SKM-1 treated with dmso at 0.1 percent for 144 hours (cell line): ENCODE measurements at regions not wholly inside any gene's neighbourhood (a gene's known extent, or its start where the extent isn't known, plus 50 kb on each side); places are given as distances from the start of the nearest gene placed in this dataset.
"Not testable (repeated sequence)": the region's sequence is repeated elsewhere in the genome, so short reads cannot be mapped to it uniquely, and the experiment has no call there.

Source experiments
- DNase-seq: peaks from one replicate; lab custom pipeline; 2025; ENCODE audit not compliant: unreplicated experiment; lab: John Stamatoyannopoulos, UW

GRCh38 chrX:45615591-45615990 is 414.9 kb upstream of the DIPK2B start:
- DNase-seq, result not testable (repeated sequence)

GRCh38 chrX:45614853-45615252 is 414.2 kb upstream of the DIPK2B start:
- DNase-seq, result no peak

- DNase-seq, result no peak
Measured at GRCh38 chrX:45602151-45602550, 401.5 kb upstream of the DIPK2B start.

GRCh38 chrX:45601052-45601451 is 400.4 kb upstream of the DIPK2B start:
- no peak for DNase-seq

- no peak for DNase-seq
Measured at GRCh38 chrX:45598861-45599260, 398.2 kb upstream of the DIPK2B start.

GRCh38 chrX:45596188-45596808 is 395.6 kb upstream of the DIPK2B start:
- no peak for DNase-seq

GRCh38 chrX:45592101-45592500 is 391.4 kb upstream of the DIPK2B start:
- no peak for DNase-seq

- DNase-seq, result no peak
Measured at GRCh38 chrX:45591650-45592049, 391.0 kb upstream of the DIPK2B start.

- DNase-seq, result no peak
Measured at GRCh38 chrX:45584717-45585116, 384.0 kb upstream of the DIPK2B start.

GRCh38 chrX:45577361-45577760 is 376.7 kb upstream of the DIPK2B start:
- DNase-seq, result no peak

- DNase-seq, result no peak
Measured at GRCh38 chrX:45571453-45571852, 370.8 kb upstream of the DIPK2B start.

- no peak for DNase-seq
Measured at GRCh38 chrX:45566456-45566855, 365.8 kb upstream of the DIPK2B start.

- no peak for DNase-seq
Measured at GRCh38 chrX:45557387-45557786, 356.7 kb upstream of the DIPK2B start.

- DNase-seq, result no peak
Measured at GRCh38 chrX:45554736-45555135, 354.1 kb upstream of the DIPK2B start.

GRCh38 chrX:45553417-45553816 is 352.7 kb upstream of the DIPK2B start:
- no peak for DNase-seq

GRCh38 chrX:45546697-45547096 is 346.0 kb upstream of the DIPK2B start:
- DNase-seq, result not testable (repeated sequence)

GRCh38 chrX:45540181-45540580 is 339.5 kb upstream of the DIPK2B start:
- no peak for DNase-seq

- no peak for DNase-seq
Measured at GRCh38 chrX:45537936-45538335, 337.3 kb upstream of the DIPK2B start.

GRCh38 chrX:45527834-45528233 is 327.2 kb upstream of the DIPK2B start:
- no peak for DNase-seq

- no peak for DNase-seq
Measured at GRCh38 chrX:45524805-45525204, 324.1 kb upstream of the DIPK2B start.

GRCh38 chrX:45524296-45524695 is 323.6 kb upstream of the DIPK2B start:
- no peak for DNase-seq

GRCh38 chrX:45518552-45518951 is 317.9 kb upstream of the DIPK2B start:
- no peak for DNase-seq
